Choroid plexus epithelial cell (primary cell): ENCODE measurements at regions not wholly inside any gene's neighbourhood (a gene's known extent, or its start where the extent isn't known, plus 50 kb on each side); places are given as distances from the start of the nearest gene placed in this dataset.

ENCODE experiments used
- DNase-seq: peaks from one replicate; pipeline ENCODE4 v3.0.0-alpha.2; 2010; ENCODE audit warnings: low read depth
- H3K4me3 ChIP-seq: 2 replicates; pipeline ENCODE4 v1.5.1; 2011; ENCODE audit warnings: low read depth, mild to moderate bottlenecking, control low read depth, low read length, moderate library complexity
- CTCF ChIP-seq: conservative IDR thresholded peaks from 2 replicates; pipeline ENCODE4 v1.5.1; 2011; ENCODE audit warnings: low read depth, mild to moderate bottlenecking, control low read depth, inconsistent platforms, low read length, moderate library complexity

GRCh38 chr1:177780096-177780700 is 189.7 kb downstream of the SEC16B start:
- H3K4me3 ChIP-seq, result no peak overlapping the region
- TF ChIP-seq CTCF, result peak; percentile 78
- DNase-seq, result peak; percentile 82

GRCh38 chr1:177779166-177779965 is 190.5 kb downstream of the SEC16B start:
- TF ChIP-seq CTCF, result no peak
- no peak overlapping the region for H3K4me3 ChIP-seq
- DNase-seq, result no peak

- no peak for DNase-seq
- H3K4me3 ChIP-seq, result no peak overlapping the region
- TF ChIP-seq CTCF, result no peak
Observed at GRCh38 chr1:177775924-177776323, 193.9 kb downstream of the SEC16B start.

GRCh38 chr1:177772386-177772960 is 197.4 kb downstream of the SEC16B start:
- no peak for TF ChIP-seq CTCF
- DNase-seq, result peak; percentile 11
- H3K4me3 ChIP-seq, result no peak overlapping the region

GRCh38 chr1:177771688-177772087 is 198.2 kb downstream of the SEC16B start:
- TF ChIP-seq CTCF, result no peak
- no peak overlapping the region for H3K4me3 ChIP-seq
- no peak for DNase-seq

- no peak for DNase-seq
- TF ChIP-seq CTCF, result no peak
- H3K4me3 ChIP-seq, result no peak overlapping the region
Observed at GRCh38 chr1:177770096-177770495, 199.8 kb downstream of the SEC16B start.
